ENCODE measurements at regions not wholly inside any gene's neighbourhood (a gene's known extent, or its start where the extent isn't known, plus 50 kb on each side); places are given as distances from the start of the nearest gene placed in this dataset.

- H4K20me1 ChIP-seq (ENCODE audit: low read length) = no peaks in the 10 kb centered on the region
- no peak overlapping the region for H3K27ac ChIP-seq (ENCODE audit: low read length)
- no peak overlapping the region for H3K4me3 ChIP-seq (ENCODE audit: low read length)
- no peaks in the 10 kb centered on the region for H3K4me1 ChIP-seq (ENCODE audit: insufficient read depth, low read length)
- no peaks in the 10 kb centered on the region for H3K9me3 ChIP-seq (ENCODE audit: low read length)
- no peaks in the 10 kb centered on the region for H3K79me2 ChIP-seq (ENCODE audit: low read length)
- H3K27me3 ChIP-seq (ENCODE audit: low read length) = peaks cover 42% of the 10 kb centered on the region
- ChIA-PET CTCF (no interaction called here), POLR2A (ENCODE audit: unreplicated experiment) (no interaction called here)
- no peaks in the 10 kb centered on the region for H3K9me2 ChIP-seq (replicated peaks; ENCODE audit: low read length)
- DNase-seq (no peak), ATAC-seq (no peak)
- no peaks in the 10 kb centered on the region for H3K36me3 ChIP-seq (ENCODE audit: low read depth, low read length)
- BruUV-seq (replicated peaks) = no TSS peak
- H3K9ac ChIP-seq (ENCODE audit: low read length) = no peak overlapping the region
- intact Hi-C loops (cut with micrococcal nuclease) = no loop called here
- H3K4me2 ChIP-seq (ENCODE audit: low read length) = no peak overlapping the region
- TF ChIP-seq CTCF (conservative IDR thresholded peaks at IDR 0.05; ENCODE audit: low read depth, low read length) (no peak), EZH2 (IDR thresholded peaks at IDR 0.05; ENCODE audit: low read length, unreplicated experiment) (no peak), EZH2phosphoT487 (IDR thresholded peaks at IDR 0.05; ENCODE audit: borderline replicate concordance, low read length) (no peak)
- H3F3A ChIP-seq (ENCODE audit: low read length, unreplicated experiment) = no peaks in the 10 kb centered on the region
- H2AFZ ChIP-seq (ENCODE audit: low read length) = no peak overlapping the region
These were observed 73.2 kb downstream of the ZIC4 start for GRCh38 chr3:147333098-147333497.

- DNase-seq (no peak), ATAC-seq (no peak)
- no peak overlapping the region for H3K27ac ChIP-seq (ENCODE audit: low read length)
- H3K27me3 ChIP-seq (ENCODE audit: low read length) = peaks cover 35% of the 10 kb centered on the region; the same call in 1 of the 2 replicates
- no TSS peak for BruUV-seq (replicated peaks)
- TF ChIP-seq EZH2 (IDR thresholded peaks at IDR 0.05; ENCODE audit: low read length, unreplicated experiment) (no peak), EZH2phosphoT487 (IDR thresholded peaks at IDR 0.05; ENCODE audit: borderline replicate concordance, low read length) (no peak), CTCF (conservative IDR thresholded peaks at IDR 0.05; ENCODE audit: low read depth, low read length) (no peak)
- H3F3A ChIP-seq (ENCODE audit: low read length, unreplicated experiment) = no peaks in the 10 kb centered on the region
- POLR2A ChIA-PET (ENCODE audit: unreplicated experiment) = no interaction called here
- no peaks in the 10 kb centered on the region for H3K36me3 ChIP-seq (ENCODE audit: low read depth, low read length)
- H3K79me2 ChIP-seq (ENCODE audit: low read length) = no peaks in the 10 kb centered on the region
- H3K4me3 ChIP-seq (ENCODE audit: low read length) = no peak overlapping the region
- no peak overlapping the region for H3K9ac ChIP-seq (ENCODE audit: low read length)
- H3K9me3 ChIP-seq (ENCODE audit: low read length) = no peaks in the 10 kb centered on the region
- intact Hi-C loops (cut with micrococcal nuclease) = no loop called here
- H2AFZ ChIP-seq (ENCODE audit: low read length) = no peak overlapping the region
- H3K4me2 ChIP-seq (ENCODE audit: low read length) = no peak overlapping the region
- H3K4me1 ChIP-seq (ENCODE audit: insufficient read depth, low read length) = no peaks in the 10 kb centered on the region
- H4K20me1 ChIP-seq (ENCODE audit: low read length) = no peaks in the 10 kb centered on the region
- CTCF ChIA-PET = no interaction called here
- H3K9me2 ChIP-seq (replicated peaks; ENCODE audit: low read length) = no peaks in the 10 kb centered on the region
These were observed 77.6 kb downstream of the ZIC4 start for GRCh38 chr3:147328711-147329110.

GRCh38 chr3:147324356-147324755 lies 82.0 kb downstream of the ZIC4 start:
- Histone ChIP-seq H3K4me3 (ENCODE audit: low read length) (no peak overlapping the region), H3K4me2 (ENCODE audit: low read length) (no peak overlapping the region), H3F3A (ENCODE audit: low read length, unreplicated experiment) (no peaks in the 10 kb centered on the region), H3K36me3 (ENCODE audit: low read depth, low read length) (no peaks in the 10 kb centered on the region), H3K79me2 (ENCODE audit: low read length) (no peaks in the 10 kb centered on the region), H3K4me1 (ENCODE audit: insufficient read depth, low read length) (no peaks in the 10 kb centered on the region), H2AFZ (ENCODE audit: low read length) (no peak overlapping the region), H3K9me2 (replicated peaks; ENCODE audit: low read length) (no peaks in the 10 kb centered on the region), H4K20me1 (ENCODE audit: low read length) (no peaks in the 10 kb centered on the region), H3K27ac (ENCODE audit: low read length) (no peak overlapping the region), H3K9ac (ENCODE audit: low read length) (no peak overlapping the region), H3K27me3 (ENCODE audit: low read length) (peaks cover 11% of the 10 kb centered on the region; the same call in 1 of the 2 replicates), H3K9me3 (ENCODE audit: low read length) (no peaks in the 10 kb centered on the region)
- ATAC-seq (no peak), DNase-seq (no peak)
- no TSS peak for BruUV-seq (replicated peaks)
- ChIA-PET CTCF (no interaction called here), POLR2A (ENCODE audit: unreplicated experiment) (no interaction called here)
- TF ChIP-seq EZH2phosphoT487 (IDR thresholded peaks at IDR 0.05; ENCODE audit: borderline replicate concordance, low read length) = no peak
- no peak for TF ChIP-seq EZH2 (IDR thresholded peaks at IDR 0.05; ENCODE audit: low read length, unreplicated experiment)
- no peak for TF ChIP-seq CTCF (conservative IDR thresholded peaks at IDR 0.05; ENCODE audit: low read depth, low read length)
- intact Hi-C loops (cut with micrococcal nuclease) = no loop called here
